SK-N-SH treated with all-trans-retinoic acid at 6 μM for 48 hours (cell line): ENCODE measurements at regions not wholly inside any gene's neighbourhood (a gene's known extent, or its start where the extent isn't known, plus 50 kb on each side); places are given as distances from the start of the nearest gene placed in this dataset.

Source experiments
- ATAC-seq: fragments of 200-7000 bp; cut with Tn5 transposase; 3 replicates; pipeline ENCODE4 v1.9.1; 2020; ENCODE audit warnings: mild to moderate bottlenecking, moderate library complexity
- ARNTL ChIP-seq: fragments of 450-650 bp; formaldehyde crosslinking; IDR thresholded peaks from 2 replicates; pipeline ENCODE4 v1.5.0; 2020; ENCODE audit warnings: low read depth, mild to moderate bottlenecking, moderate library complexity, borderline replicate concordance
- BACH2 ChIP-seq: fragments of 250-450 bp; sonication (Bioruptor Pico); IDR thresholded peaks from 2 replicates; pipeline ENCODE4 v1.9.0; 2021; ENCODE audit warnings: mild to moderate bottlenecking, borderline replicate concordance
- CREB5 ChIP-seq: fragments of 250-450 bp; sonication (Bioruptor Pico); IDR thresholded peaks from 2 replicates; pipeline ENCODE4 v1.5.1; 2020; ENCODE audit warnings: low read depth, mild to moderate bottlenecking, moderate library complexity
- ESRRG ChIP-seq: fragments of 250-450 bp; sonication (Bioruptor Pico); IDR thresholded peaks from 2 replicates; pipeline ENCODE4 v1.6.1; 2021; ENCODE audit warnings: mild to moderate bottlenecking
- GLIS3 ChIP-seq: fragments of 250-450 bp; sonication (Bioruptor Pico); IDR thresholded peaks from 2 replicates; pipeline ENCODE4 v1.5.0; 2020; ENCODE audit warnings: mild to moderate bottlenecking, moderate library complexity
- ISL1 ChIP-seq: fragments of 250-450 bp; sonication (Bioruptor Pico); IDR thresholded peaks from 2 replicates; pipeline ENCODE4 v2.1.2; 2022; ENCODE audit warnings: mild to moderate bottlenecking, moderate library complexity
- OSR1 ChIP-seq: fragments of 250-450 bp; sonication (Bioruptor Pico); IDR thresholded peaks from 2 replicates; pipeline ENCODE4 v1.8.0; 2022; ENCODE audit warnings: moderate library complexity, mild to moderate bottlenecking, inconsistent platforms
- PATZ1 ChIP-seq: fragments of 250-450 bp; sonication (Bioruptor Pico); IDR thresholded peaks from 2 replicates; pipeline ENCODE4 v1.8.0; 2020; ENCODE audit warnings: mild to moderate bottlenecking, moderate library complexity, borderline replicate concordance
- RARB ChIP-seq: fragments of 250-450 bp; sonication (Bioruptor Pico); IDR thresholded peaks from 2 replicates; pipeline ENCODE4 v1.8.0; 2021; ENCODE audit warnings: mild to moderate bottlenecking, moderate library complexity
- SNAI2 ChIP-seq: fragments of 250-450 bp; sonication (Bioruptor Pico); IDR thresholded peaks from 2 replicates; pipeline ENCODE4 v1.5.0; 2020; ENCODE audit warnings: mild to moderate bottlenecking, moderate library complexity
- TCF4 ChIP-seq: fragments of 250-450 bp; sonication (Bioruptor Pico); IDR thresholded peaks from 2 replicates; pipeline ENCODE4 v1.8.0; 2021; ENCODE audit warnings: mild to moderate bottlenecking, moderate library complexity, borderline replicate concordance
- TOX ChIP-seq: fragments of 250-450 bp; sonication (Bioruptor Pico); IDR thresholded peaks from 2 replicates; pipeline ENCODE4 v1.8.0; 2021; ENCODE audit warnings: mild to moderate bottlenecking, moderate library complexity, borderline replicate concordance
- TSHZ2 ChIP-seq: fragments of 250-450 bp; sonication (Bioruptor Pico); IDR thresholded peaks from 2 replicates; pipeline ENCODE4 v1.5.0; 2020; ENCODE audit warnings: mild to moderate bottlenecking, moderate library complexity
- ZC3H10 ChIP-seq: fragments of 250-450 bp; sonication (Bioruptor Pico); IDR thresholded peaks from 2 replicates; pipeline ENCODE4 v1.5.1; 2021; ENCODE audit warnings: mild to moderate bottlenecking, moderate library complexity
- ZFP3 ChIP-seq: fragments of 250-450 bp; sonication (Bioruptor Pico); IDR thresholded peaks from 2 replicates; pipeline ENCODE4 v1.5.0; 2020; ENCODE audit warnings: mild to moderate bottlenecking, moderate library complexity
- ZFP30 ChIP-seq: fragments of 450-650 bp; formaldehyde crosslinking; IDR thresholded peaks from 2 replicates; pipeline ENCODE4 v1.5.0; 2022; ENCODE audit warnings: mild to moderate bottlenecking, moderate library complexity
- ZNF70 ChIP-seq: fragments of 450-650 bp; formaldehyde crosslinking; IDR thresholded peaks from 2 replicates; pipeline ENCODE4 v1.5.0; 2020; ENCODE audit warnings: mild to moderate bottlenecking, moderate library complexity
- ZNF8 ChIP-seq: fragments of 450-650 bp; formaldehyde crosslinking; IDR thresholded peaks from 2 replicates; pipeline ENCODE4 v1.5.0; 2020; ENCODE audit warnings: mild to moderate bottlenecking, moderate library complexity
- TF ChIP-seq, protein P1 (sequence below): fragments of 250-450 bp; sonication (Bioruptor Pico); IDR thresholded peaks from 2 replicates; pipeline ENCODE4 v1.5.1; 2021; ENCODE audit warnings: mild to moderate bottlenecking, moderate library complexity

DNA sequence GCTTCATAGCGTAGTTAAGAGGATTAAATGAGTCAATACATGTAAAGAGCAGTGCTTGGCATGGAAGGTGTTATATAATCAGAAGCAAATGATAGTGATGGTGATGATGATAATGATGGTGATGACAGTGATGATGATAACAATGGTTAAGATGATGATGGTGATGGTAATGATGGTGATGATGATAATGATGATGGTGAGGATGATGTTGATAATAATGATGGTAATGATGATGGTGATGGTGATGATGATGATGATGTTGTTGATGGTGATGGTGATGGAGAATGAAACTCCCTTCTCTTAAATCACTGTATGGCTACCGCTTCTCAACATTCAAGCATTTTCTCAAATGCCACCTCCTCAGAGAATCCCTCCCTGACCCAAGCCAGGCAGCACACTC, 190.5 kb downstream of the TMEM132E start:
- no peak for ATAC-seq
- TF ChIP-seq ZFP30 (CRISPR knock-in tag) (no peak), BACH2 (CRISPR knock-in tag) (no peak), OSR1 (CRISPR knock-in tag) (no peak), ZNF70 (no peak), ESRRG (CRISPR knock-in tag) (no peak), CREB5 (no peak), ZC3H10 (CRISPR knock-in tag) (no peak), TOX (no peak), TCF4 (CRISPR knock-in tag) (no peak), SNAI2 (CRISPR knock-in tag) (no peak), RARB (CRISPR knock-in tag) (no peak), PATZ1 (no peak)
- TF ChIP-seq, protein P1, sequence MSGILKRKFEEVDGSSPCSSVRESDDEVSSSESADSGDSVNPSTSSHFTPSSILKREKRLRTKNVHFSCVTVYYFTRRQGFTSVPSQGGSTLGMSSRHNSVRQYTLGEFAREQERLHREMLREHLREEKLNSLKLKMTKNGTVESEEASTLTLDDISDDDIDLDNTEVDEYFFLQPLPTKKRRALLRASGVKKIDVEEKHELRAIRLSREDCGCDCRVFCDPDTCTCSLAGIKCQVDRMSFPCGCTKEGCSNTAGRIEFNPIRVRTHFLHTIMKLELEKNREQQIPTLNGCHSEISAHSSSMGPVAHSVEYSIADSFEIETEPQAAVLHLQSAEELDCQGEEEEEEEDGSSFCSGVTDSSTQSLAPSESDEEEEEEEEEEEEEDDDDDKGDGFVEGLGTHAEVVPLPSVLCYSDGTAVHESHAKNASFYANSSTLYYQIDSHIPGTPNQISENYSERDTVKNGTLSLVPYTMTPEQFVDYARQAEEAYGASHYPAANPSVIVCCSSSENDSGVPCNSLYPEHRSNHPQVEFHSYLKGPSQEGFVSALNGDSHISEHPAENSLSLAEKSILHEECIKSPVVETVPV, result no peak

- no peak for TF ChIP-seq ZNF8 (CRISPR knock-in tag)
- no peak for TF ChIP-seq ESRRG (CRISPR knock-in tag)
- no peak for ATAC-seq
Observed at GRCh38 chr17:34769049-34769448, 189.7 kb downstream of the TMEM132E start.

DNA sequence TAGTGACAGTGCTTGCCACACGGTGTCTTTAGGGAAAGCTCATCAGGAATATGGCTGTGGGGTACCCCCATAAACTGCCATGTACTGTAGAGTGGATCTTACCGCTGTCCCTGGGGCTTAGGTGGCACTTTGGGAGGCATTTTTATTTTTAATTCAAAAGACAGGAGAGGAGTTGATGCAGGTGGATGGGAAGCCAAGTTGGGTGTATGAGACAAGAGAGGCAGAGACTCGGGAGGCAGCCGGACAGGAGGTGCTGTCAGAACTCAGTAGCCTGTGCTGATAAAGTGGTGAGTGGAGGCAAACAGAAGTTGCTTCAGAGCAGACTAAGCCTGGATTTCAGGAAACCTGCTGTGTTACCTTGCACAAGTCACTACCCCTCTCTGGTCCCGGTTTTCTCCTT, 185.9 kb downstream of the TMEM132E start:
- TF ChIP-seq GLIS3 (CRISPR knock-in tag) (no peak), OSR1 (CRISPR knock-in tag) (no peak), ARNTL (CRISPR knock-in tag) (no peak), TOX (no peak), RARB (CRISPR knock-in tag) (no peak), ZNF70 (no peak), TSHZ2 (CRISPR knock-in tag) (no peak), ISL1 (CRISPR knock-in tag) (no peak), PATZ1 (no peak), TCF4 (CRISPR knock-in tag) (no peak)
- TF ChIP-seq, protein P1, result no peak
- ATAC-seq, result no peak

DNA sequence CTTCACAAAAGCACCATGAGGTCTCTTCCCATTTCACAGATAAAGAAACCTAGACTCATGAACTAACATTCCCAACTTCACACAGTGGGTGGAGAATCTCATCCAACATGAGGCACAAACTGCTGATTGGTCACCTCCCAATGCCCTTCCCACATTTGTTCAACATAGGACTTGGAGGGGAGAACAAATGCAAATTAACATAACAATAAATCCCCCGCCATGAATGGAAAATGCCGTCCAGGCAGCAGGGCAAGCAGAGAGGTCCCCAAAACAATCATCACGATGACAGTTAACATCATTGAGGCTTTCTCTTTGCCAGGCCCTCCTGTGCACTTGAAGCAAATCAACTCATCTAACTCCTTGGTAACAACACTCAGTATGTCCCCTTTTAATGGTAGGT, 185.3 kb downstream of the TMEM132E start:
- no peak for ATAC-seq
- no peak for TF ChIP-seq TSHZ2 (CRISPR knock-in tag)
- TF ChIP-seq ZFP3 (CRISPR knock-in tag), result no peak
- TF ChIP-seq PATZ1, result no peak
- TF ChIP-seq RARB (CRISPR knock-in tag), result no peak
- no peak for TF ChIP-seq TOX
- TF ChIP-seq ESRRG (CRISPR knock-in tag), result no peak
